Endothelial cell of umbilical vein (primary cell): ENCODE measurements at regions not wholly inside any gene's neighbourhood (a gene's known extent, or its start where the extent isn't known, plus 50 kb on each side); places are given as distances from the start of the nearest gene placed in this dataset.

ENCODE experiments used
- BruUV-seq: library from RNA; stranded (reverse); fragments of 400-500 nt; replicated peaks from 2 replicates; lab custom pipeline; 2021; lab: Mats Ljungman, UMichigan
- CTCF ChIA-PET: fragments of 300-600, 350-600 bp; sonication (Branson Sonifier 250); formaldehyde crosslinking; loops from one replicate; lab custom pipeline; 2021; ENCODE audit warnings: antibody characterized with exemption, inconsistent platforms; lab: Charles Lee
- POLR2A ChIA-PET: fragments of 300-600, 350-600 bp; sonication (Branson Sonifier 250); formaldehyde crosslinking; loops from one replicate; lab custom pipeline; 2021; ENCODE audit warnings: antibody characterized with exemption, inconsistent platforms; lab: Charles Lee
- DNase-seq: peaks from one replicate; pipeline ENCODE4 v3.0.0-alpha.2; 2011; ENCODE audit warnings: low read depth, low spot score
- FAIRE-seq: peaks from 2 replicates; lab custom pipeline; 2011; peaks lifted over from hg19 to GRCh38; lab: Jason Lieb, UNC
- H2AFZ ChIP-seq: 2 replicates; pipeline ENCODE4 v1.6.0; 2012; ENCODE audit warnings: low read depth, low read length, control low read depth, inconsistent platforms
- H3K27ac ChIP-seq: 2 replicates; pipeline ENCODE4 v1.5.1; 2011; ENCODE audit warnings: low read depth, mild to moderate bottlenecking, control low read depth, low read length, moderate library complexity; ENCODE audit not compliant: insufficient read depth
- H3K27me3 ChIP-seq, 2 experiments: 2 replicates each; pipeline versions ENCODE4 v1.6.0 to v1.6.1; 2011; ENCODE audit warnings: low read length in 2 of 2, mixed read lengths in 1 of 2; ENCODE audit not compliant: control insufficient read depth in 2 of 2, insufficient read depth in 2 of 2
- H3K36me3 ChIP-seq, 2 experiments: 2 replicates in 1 of 2; 3 replicates in 1 of 2; pipeline ENCODE4 v1.5.1; 2011; ENCODE audit warnings: low read length in 2 of 2, mild to moderate bottlenecking in 1 of 2, moderate library complexity in 1 of 2; ENCODE audit not compliant: control insufficient read depth in 2 of 2, insufficient read depth in 2 of 2; ENCODE audit errors: extremely low read depth in 1 of 2
- H3K4me1 ChIP-seq: 3 replicates; pipeline ENCODE4 v1.5.1; 2011; ENCODE audit warnings: mild to moderate bottlenecking, low read length; ENCODE audit not compliant: control insufficient read depth, insufficient read depth; ENCODE audit errors: extremely low read depth
- H3K4me2 ChIP-seq: 2 replicates; pipeline ENCODE4 v1.6.1; 2011; ENCODE audit warnings: low read length, control low read depth, mixed read lengths; ENCODE audit not compliant: insufficient read depth
- H3K4me3 ChIP-seq, 3 experiments: fragments of 200-600 bp in 1 of 3; sonication (generic), shearing (Covaris generic) in 1 of 3; replicated peaks in 1 of 3; 2 replicates each; pipeline ENCODE4 v1.5.1; 2011 to 2016; ENCODE audit warnings: control low read depth in 3 of 3, low read length in 3 of 3, mild to moderate bottlenecking in 2 of 3, inconsistent platforms in 1 of 3, low read depth in 1 of 3, moderate library complexity in 1 of 3; ENCODE audit not compliant: insufficient read depth in 1 of 3
- H3K79me2 ChIP-seq: 2 replicates; pipeline ENCODE4 v1.6.0; 2012; ENCODE audit warnings: low read length, inconsistent platforms; ENCODE audit not compliant: control insufficient read depth, insufficient read depth
- H3K9ac ChIP-seq: replicated peaks from 2 replicates; pipeline ENCODE3; 2011; ENCODE audit warnings: low read length, control low read depth; ENCODE audit not compliant: insufficient read depth; ENCODE audit errors: extremely low read depth
- H3K9me1 ChIP-seq: replicated peaks from 3 replicates; pipeline ENCODE4 v1.6.0; 2011; ENCODE audit warnings: mild to moderate bottlenecking, low read length; ENCODE audit not compliant: control insufficient read depth, insufficient read depth; ENCODE audit errors: extremely low read depth
- H3K9me3 ChIP-seq: replicated peaks from 2 replicates; pipeline ENCODE4 v1.5.1; 2012; ENCODE audit warnings: low read length, inconsistent platforms; ENCODE audit not compliant: control insufficient read depth, insufficient read depth
- H4K20me1 ChIP-seq: replicated peaks from 2 replicates; pipeline ENCODE3; 2011; ENCODE audit warnings: mild to moderate bottlenecking, low read length; ENCODE audit not compliant: control insufficient read depth, insufficient read depth; ENCODE audit errors: extremely low read depth
- EZH2 ChIP-seq: IDR thresholded peaks from 2 replicates; pipeline ENCODE4 v1.6.1; 2012; ENCODE audit warnings: borderline replicate concordance, low read depth, mild to moderate bottlenecking, moderate library complexity, low read length, inconsistent platforms; ENCODE audit not compliant: severe bottlenecking
- FOS ChIP-seq: IDR thresholded peaks from 2 replicates; pipeline ENCODE4 v1.6.1; 2011; ENCODE audit warnings: mild to moderate bottlenecking, low read length, moderate library complexity, borderline replicate concordance; ENCODE audit not compliant: insufficient read depth
- GATA2 ChIP-seq: IDR thresholded peaks from 2 replicates; pipeline ENCODE4 v1.7.0; 2011; ENCODE audit warnings: low read depth, mild to moderate bottlenecking, moderate library complexity, mixed read lengths, low read length; ENCODE audit not compliant: insufficient read length, insufficient read depth
- JUN ChIP-seq: IDR thresholded peaks from 2 replicates; pipeline ENCODE4 v1.6.1; 2011; ENCODE audit warnings: borderline replicate concordance, low read depth; ENCODE audit not compliant: insufficient read length, insufficient read depth
- MYC ChIP-seq: IDR thresholded peaks from one replicate; pipeline ENCODE4 v1.6.1; 2011; ENCODE audit warnings: mild to moderate bottlenecking, low read depth, low read length
- POLR2A ChIP-seq: IDR thresholded peaks from 2 replicates; pipeline ENCODE4 v1.6.1; 2012; ENCODE audit warnings: low read depth, mild to moderate bottlenecking, control low read depth, low read length
- POLR2AphosphoS5 ChIP-seq: IDR thresholded peaks from 2 replicates; pipeline ENCODE4 v1.6.1; 2012; ENCODE audit warnings: low read depth, mild to moderate bottlenecking, control low read depth, low read length, moderate library complexity; ENCODE audit not compliant: insufficient read depth
- dilution Hi-C: fragments of 300-500 bp; cut with MboI; formaldehyde crosslinking; loops from one replicate; pipeline ENCODE4 v1.15.0; 2019; ENCODE audit warnings: low sequenced_read_pairs; ENCODE audit not compliant: extremely low pct_ligation_motif_present
- intact Hi-C: fragments of 100-400 bp; cut with micrococcal nuclease; formaldehyde crosslinking; loops from one replicate; pipeline ENCODE4 v1.10.0; 2022
- TF ChIP-seq, protein P1 (sequence below), 2 donors: IDR thresholded peaks; 1 replicate in 1 of 2; 2 replicates in 1 of 2; pipeline ENCODE4 v1.5.1; 2011; ENCODE audit warnings: low read length in 2 of 2, mild to moderate bottlenecking in 2 of 2, moderate library complexity in 2 of 2, control low read depth in 1 of 2, inconsistent platforms in 1 of 2, low read depth in 1 of 2; ENCODE audit not compliant: insufficient read depth in 1 of 2; ENCODE audit errors: extremely low read depth in 1 of 2
- TF ChIP-seq, protein P2 (sequence below): IDR thresholded peaks from 2 replicates; pipeline ENCODE4 v1.6.1; 2011; ENCODE audit not compliant: insufficient read depth, insufficient read length

DNA sequence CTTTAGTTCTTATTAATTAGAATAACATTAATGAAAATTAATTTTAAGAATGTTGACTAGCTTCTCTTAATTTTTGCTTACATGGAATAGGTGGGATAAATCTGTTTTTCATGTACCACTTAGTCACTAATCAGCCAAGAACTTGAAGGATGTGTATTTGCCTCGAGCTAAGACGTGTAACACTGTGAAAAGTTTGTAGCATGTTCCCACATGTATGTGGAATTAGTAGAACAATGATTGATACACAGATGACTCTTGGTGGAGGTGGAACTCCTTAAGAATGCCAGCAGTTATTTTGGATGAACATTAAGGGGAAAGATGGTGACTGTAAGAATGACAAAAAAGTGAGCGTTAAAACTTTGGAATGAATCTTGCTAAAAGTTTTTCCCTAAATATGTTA, 435.7 kb upstream of the MDGA2 start:
- H3K4me1 ChIP-seq, result no peaks in the 10 kb centered on the region
- H3K9me3 ChIP-seq, result peaks cover 2% of the 10 kb centered on the region
- no peaks in the 10 kb centered on the region for H3K9me1 ChIP-seq
- no TSS peak for BruUV-seq
- no peaks in the 10 kb centered on the region for H3K36me3 ChIP-seq
- POLR2A ChIA-PET, result no interaction called here
- H3K4me2 ChIP-seq, result no peak overlapping the region
- no peaks in the 10 kb centered on the region for H3K27me3 ChIP-seq
- H3K9ac ChIP-seq, result no peak overlapping the region
- FAIRE-seq, result no peak
- no peak overlapping the region for H2AFZ ChIP-seq
- no peaks in the 10 kb centered on the region for H4K20me1 ChIP-seq
- no peak for DNase-seq
- no peak overlapping the region for H3K27ac ChIP-seq
- intact Hi-C loops, result no loop called here
- CTCF ChIA-PET, result no interaction called here
- dilution Hi-C loops, result no loop called here
- TF ChIP-seq EZH2 (no peak), FOS (no peak), MYC (no peak), JUN (no peak)
- TF ChIP-seq, protein P1, sequence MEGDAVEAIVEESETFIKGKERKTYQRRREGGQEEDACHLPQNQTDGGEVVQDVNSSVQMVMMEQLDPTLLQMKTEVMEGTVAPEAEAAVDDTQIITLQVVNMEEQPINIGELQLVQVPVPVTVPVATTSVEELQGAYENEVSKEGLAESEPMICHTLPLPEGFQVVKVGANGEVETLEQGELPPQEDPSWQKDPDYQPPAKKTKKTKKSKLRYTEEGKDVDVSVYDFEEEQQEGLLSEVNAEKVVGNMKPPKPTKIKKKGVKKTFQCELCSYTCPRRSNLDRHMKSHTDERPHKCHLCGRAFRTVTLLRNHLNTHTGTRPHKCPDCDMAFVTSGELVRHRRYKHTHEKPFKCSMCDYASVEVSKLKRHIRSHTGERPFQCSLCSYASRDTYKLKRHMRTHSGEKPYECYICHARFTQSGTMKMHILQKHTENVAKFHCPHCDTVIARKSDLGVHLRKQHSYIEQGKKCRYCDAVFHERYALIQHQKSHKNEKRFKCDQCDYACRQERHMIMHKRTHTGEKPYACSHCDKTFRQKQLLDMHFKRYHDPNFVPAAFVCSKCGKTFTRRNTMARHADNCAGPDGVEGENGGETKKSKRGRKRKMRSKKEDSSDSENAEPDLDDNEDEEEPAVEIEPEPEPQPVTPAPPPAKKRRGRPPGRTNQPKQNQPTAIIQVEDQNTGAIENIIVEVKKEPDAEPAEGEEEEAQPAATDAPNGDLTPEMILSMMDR (IDR thresholded peaks at IDR 0.05; ENCODE audit: extremely low read depth in 1 of 2, insufficient read depth in 1 of 2, low read depth in 1 of 2, low read length in 2 of 2), result no peak
- no peaks in the 10 kb centered on the region for H3K79me2 ChIP-seq
- H3K4me3 ChIP-seq, result no peak overlapping the region

DNA sequence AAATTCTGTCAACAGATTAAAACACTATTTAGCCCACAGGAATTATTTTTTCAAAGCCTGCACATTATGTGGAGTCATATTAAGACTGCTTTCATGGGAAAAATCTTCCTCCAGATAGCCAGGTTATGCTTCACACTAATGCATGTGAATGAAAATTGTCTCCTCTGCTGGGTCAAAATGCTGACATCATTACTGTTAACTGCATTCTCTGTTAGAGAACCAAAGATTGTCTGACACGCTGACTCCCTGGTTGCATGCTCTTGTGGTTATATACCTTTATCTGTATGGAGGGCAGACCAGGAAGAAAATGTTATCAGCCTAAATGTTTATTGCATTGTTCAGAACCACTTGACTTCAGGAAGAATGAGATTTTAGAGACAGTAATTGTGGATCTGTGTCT, 432.2 kb upstream of the MDGA2 start:
- Histone ChIP-seq H3K36me3 (no peaks in the 10 kb centered on the region), H3K79me2 (no peaks in the 10 kb centered on the region), H3K27me3 (no peaks in the 10 kb centered on the region), H3K9ac (no peak overlapping the region), H3K9me1 (no peaks in the 10 kb centered on the region), H3K27ac (no peak overlapping the region), H2AFZ (no peak overlapping the region), H3K4me2 (no peak overlapping the region), H4K20me1 (no peaks in the 10 kb centered on the region), H3K9me3 (peaks cover 3% of the 10 kb centered on the region), H3K4me1 (no peaks in the 10 kb centered on the region), H3K4me3 (no peak overlapping the region)
- DNase-seq (no peak), FAIRE-seq (no peak)
- no TSS peak for BruUV-seq
- dilution Hi-C loops (no loop called here), intact Hi-C loops (no loop called here)
- POLR2A ChIA-PET, result no interaction called here
- TF ChIP-seq JUN (no peak), EZH2 (no peak), FOS (no peak), MYC (no peak), GATA2 (no peak), POLR2AphosphoS5 (no peak), POLR2A (no peak)
- TF ChIP-seq, protein P2, sequence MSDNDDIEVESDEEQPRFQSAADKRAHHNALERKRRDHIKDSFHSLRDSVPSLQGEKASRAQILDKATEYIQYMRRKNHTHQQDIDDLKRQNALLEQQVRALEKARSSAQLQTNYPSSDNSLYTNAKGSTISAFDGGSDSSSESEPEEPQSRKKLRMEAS, result no peak
- TF ChIP-seq, protein P1 (IDR thresholded peaks at IDR 0.05; ENCODE audit: extremely low read depth in 1 of 2, insufficient read depth in 1 of 2, low read depth in 1 of 2, low read length in 2 of 2), result no peak
- CTCF ChIA-PET, result no interaction called here
